ENCODE measurements at regions not wholly inside any gene's neighbourhood (a gene's known extent, or its start where the extent isn't known, plus 50 kb on each side); places are given as distances from the start of the nearest gene placed in this dataset.

- peak; percentile 99 for DNase-seq
Observed at GRCh38 chr20:2237059-2237458, 58.7 kb upstream of the TGM3 start.

GRCh38 chr20:2238601-2239000 lies 57.2 kb upstream of the TGM3 start:
- no peak for DNase-seq

- DNase-seq = no peak
Observed at GRCh38 chr20:2240835-2241234, 55.0 kb upstream of the TGM3 start.

GRCh38 chr20:2242678-2243077 lies 53.1 kb upstream of the TGM3 start:
- no peak for DNase-seq

- no peak for DNase-seq
Observed at GRCh38 chr20:2244523-2244922, 51.3 kb upstream of the TGM3 start.

- DNase-seq = no peak
Observed at GRCh38 chr20:2244993-2245392, 50.8 kb upstream of the TGM3 start.

- DNase-seq = no peak
Observed at GRCh38 chr20:2245637-2246036, 50.2 kb upstream of the TGM3 start.
